ENCODE measurements at regions not wholly inside any gene's neighbourhood (a gene's known extent, or its start where the extent isn't known, plus 50 kb on each side); places are given as distances from the start of the nearest gene placed in this dataset.

DNA sequence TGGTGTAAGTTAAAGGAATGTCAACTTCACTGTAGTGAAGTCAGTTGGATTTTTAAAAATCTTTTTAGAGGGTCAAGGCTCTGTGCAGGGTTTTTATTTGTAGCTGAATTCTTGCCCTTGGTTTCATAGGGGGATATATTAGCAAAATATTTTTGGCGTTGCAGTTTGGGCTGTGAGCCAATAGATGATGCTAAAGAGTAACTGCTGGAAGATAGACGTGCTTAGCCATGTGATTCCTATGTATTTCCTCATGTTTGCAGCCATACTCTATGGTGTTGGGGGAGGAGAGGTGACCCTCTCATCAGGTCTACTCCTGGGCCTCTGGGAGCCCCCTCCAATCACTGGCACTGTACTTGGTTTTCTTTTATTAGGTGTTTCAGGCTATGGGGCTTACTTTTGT is 246.7 kb upstream of the ARHGAP24 start:
- Histone ChIP-seq H3K36me3 (no peaks in the 10 kb centered on the region), H3K4me3 (no peak overlapping the region)
- DNase-seq = no peak

DNA sequence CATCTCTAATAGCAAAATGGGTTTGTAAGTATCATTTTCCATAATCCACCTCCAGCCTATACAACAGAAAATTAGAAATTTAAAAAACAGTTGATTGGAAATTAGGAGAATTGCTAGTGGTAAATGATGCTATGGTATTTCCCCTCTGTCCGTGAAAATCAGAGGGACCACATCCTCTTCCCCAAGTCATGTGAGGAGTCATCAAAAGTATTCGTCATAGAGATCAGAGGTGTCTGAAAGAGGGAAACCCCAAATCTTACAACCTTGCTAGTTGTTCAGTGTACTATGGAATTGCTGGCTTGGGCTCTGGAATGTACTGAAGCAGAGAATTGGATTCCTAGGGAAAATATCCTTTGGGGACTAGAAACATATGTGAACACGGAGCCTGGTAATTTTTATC is 241.4 kb upstream of the ARHGAP24 start:
- no peak overlapping the region for H3K4me3 ChIP-seq
- DNase-seq = no peak
- no peaks in the 10 kb centered on the region for H3K27me3 ChIP-seq
- no peak for TF ChIP-seq POLR2A (IDR thresholded peaks at IDR 0.05)
- TF ChIP-seq, protein P1, sequence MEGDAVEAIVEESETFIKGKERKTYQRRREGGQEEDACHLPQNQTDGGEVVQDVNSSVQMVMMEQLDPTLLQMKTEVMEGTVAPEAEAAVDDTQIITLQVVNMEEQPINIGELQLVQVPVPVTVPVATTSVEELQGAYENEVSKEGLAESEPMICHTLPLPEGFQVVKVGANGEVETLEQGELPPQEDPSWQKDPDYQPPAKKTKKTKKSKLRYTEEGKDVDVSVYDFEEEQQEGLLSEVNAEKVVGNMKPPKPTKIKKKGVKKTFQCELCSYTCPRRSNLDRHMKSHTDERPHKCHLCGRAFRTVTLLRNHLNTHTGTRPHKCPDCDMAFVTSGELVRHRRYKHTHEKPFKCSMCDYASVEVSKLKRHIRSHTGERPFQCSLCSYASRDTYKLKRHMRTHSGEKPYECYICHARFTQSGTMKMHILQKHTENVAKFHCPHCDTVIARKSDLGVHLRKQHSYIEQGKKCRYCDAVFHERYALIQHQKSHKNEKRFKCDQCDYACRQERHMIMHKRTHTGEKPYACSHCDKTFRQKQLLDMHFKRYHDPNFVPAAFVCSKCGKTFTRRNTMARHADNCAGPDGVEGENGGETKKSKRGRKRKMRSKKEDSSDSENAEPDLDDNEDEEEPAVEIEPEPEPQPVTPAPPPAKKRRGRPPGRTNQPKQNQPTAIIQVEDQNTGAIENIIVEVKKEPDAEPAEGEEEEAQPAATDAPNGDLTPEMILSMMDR (IDR thresholded peaks at IDR 0.05) = no peak
- H3K9me3 ChIP-seq = no peaks in the 10 kb centered on the region
- H3K27ac ChIP-seq = no peak overlapping the region
- H3K4me1 ChIP-seq = no peaks in the 10 kb centered on the region
- H3K36me3 ChIP-seq = no peaks in the 10 kb centered on the region

More for the DNA sequence above, 246.7 kb upstream of the ARHGAP24 start:
- H3K4me1 ChIP-seq = no peaks in the 10 kb centered on the region
- H3K9me3 ChIP-seq = no peaks in the 10 kb centered on the region
- TF ChIP-seq, protein P1 (IDR thresholded peaks at IDR 0.05) = no peak
- no peak for TF ChIP-seq POLR2A (IDR thresholded peaks at IDR 0.05)
- no peak overlapping the region for H3K27ac ChIP-seq
- no peaks in the 10 kb centered on the region for H3K27me3 ChIP-seq

DNA sequence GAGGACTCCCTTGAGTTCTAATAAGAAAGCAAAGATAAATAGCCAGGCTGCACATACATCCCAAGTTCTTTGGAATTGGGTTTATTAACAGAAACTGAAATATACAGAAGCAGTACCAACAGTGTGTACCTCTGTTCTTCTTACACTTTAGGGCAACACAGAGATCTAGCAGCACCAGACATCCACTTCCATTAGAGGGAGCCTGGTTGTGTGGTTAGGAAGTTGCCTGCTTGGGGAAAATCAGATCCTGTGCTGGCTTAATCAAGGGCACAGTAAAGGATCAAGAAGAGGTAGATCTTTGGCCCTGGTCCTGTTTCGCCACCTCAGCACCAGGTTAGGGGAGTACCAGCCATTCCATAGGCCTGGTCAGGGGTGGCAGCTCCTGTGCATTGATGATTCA is 231.1 kb upstream of the ARHGAP24 start:
- DNase-seq = no peak
- Histone ChIP-seq H3K4me3 (no peak overlapping the region), H3K4me1 (no peaks in the 10 kb centered on the region), H3K27me3 (no peaks in the 10 kb centered on the region), H3K36me3 (no peaks in the 10 kb centered on the region), H3K9me3 (no peaks in the 10 kb centered on the region), H3K27ac (no peak overlapping the region)
- TF ChIP-seq, protein P1 (IDR thresholded peaks at IDR 0.05) = no peak
- no peak for TF ChIP-seq POLR2A (IDR thresholded peaks at IDR 0.05)

DNA sequence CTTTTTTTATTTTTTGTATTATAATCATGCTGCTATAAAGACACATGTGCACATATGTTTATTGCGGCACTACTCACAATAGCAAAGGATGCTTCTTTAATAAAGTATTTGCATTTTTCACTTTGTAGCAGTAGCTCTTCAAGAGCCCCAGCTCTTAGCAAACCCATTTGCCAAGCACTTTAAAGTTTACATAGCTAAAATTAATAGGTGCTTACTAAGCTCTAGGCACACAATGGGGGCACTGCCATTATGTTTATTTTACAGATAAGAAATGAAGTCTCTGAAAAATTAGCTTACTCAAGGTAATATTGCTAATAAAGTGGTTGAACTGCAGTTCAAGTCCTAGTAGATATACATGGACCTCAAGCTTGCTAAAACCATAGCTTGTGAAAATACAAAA is 230.3 kb upstream of the ARHGAP24 start:
- Histone ChIP-seq H3K4me1 (no peaks in the 10 kb centered on the region), H3K36me3 (no peaks in the 10 kb centered on the region), H3K4me3 (no peak overlapping the region), H3K9me3 (no peaks in the 10 kb centered on the region), H3K27ac (no peak overlapping the region), H3K27me3 (no peaks in the 10 kb centered on the region)
- no peak for DNase-seq
- TF ChIP-seq POLR2A (IDR thresholded peaks at IDR 0.05) = no peak
- TF ChIP-seq, protein P1 (IDR thresholded peaks at IDR 0.05) = no peak

DNA sequence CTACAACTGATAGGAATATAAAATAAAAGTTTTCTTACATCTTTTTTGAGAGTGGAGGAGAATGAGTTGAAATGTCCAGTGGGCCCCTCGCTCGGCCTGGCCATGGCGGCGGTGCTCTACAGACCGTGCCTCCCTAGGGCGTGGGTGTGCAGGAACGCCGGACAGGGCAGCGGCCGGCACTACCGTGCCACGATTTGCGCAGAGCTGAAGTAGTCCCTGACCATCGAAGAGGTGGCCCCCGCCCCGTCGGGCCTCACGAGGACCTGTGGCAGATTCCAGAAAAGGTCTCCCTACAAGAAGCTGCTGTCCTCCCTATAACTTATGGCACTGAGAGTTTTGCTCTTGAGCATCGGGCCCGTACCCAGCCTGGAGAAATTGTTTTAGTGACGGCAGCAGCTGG is 228.9 kb upstream of the ARHGAP24 start:
- no peak for DNase-seq
- no peak for TF ChIP-seq POLR2A (IDR thresholded peaks at IDR 0.05)
- no peak overlapping the region for H3K4me3 ChIP-seq
- no peak overlapping the region for H3K27ac ChIP-seq
- H3K9me3 ChIP-seq = no peaks in the 10 kb centered on the region
- H3K36me3 ChIP-seq = no peaks in the 10 kb centered on the region
- no peaks in the 10 kb centered on the region for H3K27me3 ChIP-seq
- H3K4me1 ChIP-seq = no peaks in the 10 kb centered on the region

DNA sequence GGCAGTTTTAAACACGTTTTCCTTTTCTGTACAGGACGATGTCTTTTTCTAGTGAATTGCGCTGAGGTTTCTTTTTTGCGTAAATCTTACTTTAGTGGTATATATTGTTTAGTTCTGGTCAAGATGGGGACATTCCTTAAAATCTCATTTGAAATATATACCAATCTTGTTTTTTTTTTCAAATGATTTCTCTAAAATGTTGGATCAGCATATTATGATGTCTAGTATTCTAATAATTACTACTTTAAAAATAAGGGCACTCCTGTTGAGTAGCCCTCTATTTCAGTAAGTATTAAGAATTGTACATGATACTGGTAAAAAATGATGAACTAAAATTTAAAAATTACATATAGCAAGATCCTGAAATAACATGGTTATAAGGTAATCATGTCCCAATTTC is 224.1 kb upstream of the ARHGAP24 start:
- no peaks in the 10 kb centered on the region for H3K36me3 ChIP-seq

More for the DNA sequence above, 224.1 kb upstream of the ARHGAP24 start:
- Histone ChIP-seq H3K9me3 (no peaks in the 10 kb centered on the region), H3K4me1 (no peaks in the 10 kb centered on the region), H3K4me3 (no peak overlapping the region), H3K27me3 (no peaks in the 10 kb centered on the region), H3K27ac (no peak overlapping the region)
- DNase-seq = no peak
- TF ChIP-seq POLR2A (IDR thresholded peaks at IDR 0.05) = no peak
- TF ChIP-seq, protein P1 (IDR thresholded peaks at IDR 0.05) = no peak
